Ascending aorta (tissue), 2 donors: ENCODE measurements at regions not wholly inside any gene's neighbourhood (a gene's known extent, or its start where the extent isn't known, plus 50 kb on each side); places are given as distances from the start of the nearest gene placed in this dataset.

Experiments
- DNase-seq, 2 donors: peaks; one replicate each; pipeline ENCODE4 v3.0.0-alpha.2; 2019; ENCODE audit warnings: low spot score in 2 of 2
- H3K27ac ChIP-seq, 2 donors: fragments of 200-600 bp; sonication (generic); one replicate each; pipeline ENCODE4 v1.5.1; 2016 to 2017; ENCODE audit warnings: mild to moderate bottlenecking in 1 of 2
- H3K27me3 ChIP-seq: fragments of 200-600 bp; sonication (generic); one replicate; pipeline ENCODE4 v1.5.1; 2017
- H3K36me3 ChIP-seq, 2 donors: fragments of 200-600 bp; sonication (generic); one replicate each; pipeline ENCODE4 v1.5.1; 2016
- H3K4me1 ChIP-seq, 2 donors: fragments of 200-600 bp; sonication (generic); one replicate each; pipeline ENCODE4 v1.5.1; 2016 to 2017; ENCODE audit warnings: mild to moderate bottlenecking in 1 of 2
- H3K4me3 ChIP-seq, 2 donors: fragments of 200-600 bp; sonication (generic); one replicate each; pipeline ENCODE4 v1.5.1; 2016 to 2017; ENCODE audit warnings: mild to moderate bottlenecking in 1 of 2
- H3K9me3 ChIP-seq, 2 donors: fragments of 200-600 bp; sonication (generic); one replicate each; pipeline ENCODE4 v1.5.1; 2016
- intact Hi-C: fragments of 100-400 bp; cut with DNase I; formaldehyde crosslinking; loops from one replicate; pipeline ENCODE4 v1.15.1; 2023
- TF ChIP-seq, protein P1 (sequence below), 3 experiments: fragments of 200-600 bp in 2 of 3; fragments of 450-650 bp in 1 of 3; sonication (generic) in 2 of 3; IDR thresholded peaks; one replicate each; pipeline ENCODE4 v1.5.1; 2016 to 2019; ENCODE audit warnings: antibody characterized with exemption in 3 of 3, mild to moderate bottlenecking in 1 of 3, moderate library complexity in 1 of 3

DNA sequence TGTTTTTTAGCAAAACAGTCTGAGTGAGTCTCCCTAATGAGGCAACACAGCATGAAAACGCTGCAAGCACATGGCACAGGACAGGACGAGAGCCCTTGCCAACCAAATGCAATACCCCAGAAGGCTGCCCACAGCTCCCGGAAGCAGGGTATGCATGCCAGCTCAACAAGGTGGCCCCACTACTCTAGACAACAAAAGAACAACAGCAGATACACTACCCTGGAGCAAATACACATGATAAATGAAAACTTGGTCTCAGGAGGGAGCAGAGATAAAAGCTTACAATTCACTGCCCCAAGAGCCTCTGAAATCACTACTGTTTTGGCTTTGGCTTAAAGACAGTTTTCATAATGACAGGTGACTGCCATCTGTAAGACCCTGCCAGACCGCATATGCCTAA, 785.4 kb upstream of the API5 start:
- no peak overlapping the region for H3K4me3 ChIP-seq
- TF ChIP-seq, protein P1, sequence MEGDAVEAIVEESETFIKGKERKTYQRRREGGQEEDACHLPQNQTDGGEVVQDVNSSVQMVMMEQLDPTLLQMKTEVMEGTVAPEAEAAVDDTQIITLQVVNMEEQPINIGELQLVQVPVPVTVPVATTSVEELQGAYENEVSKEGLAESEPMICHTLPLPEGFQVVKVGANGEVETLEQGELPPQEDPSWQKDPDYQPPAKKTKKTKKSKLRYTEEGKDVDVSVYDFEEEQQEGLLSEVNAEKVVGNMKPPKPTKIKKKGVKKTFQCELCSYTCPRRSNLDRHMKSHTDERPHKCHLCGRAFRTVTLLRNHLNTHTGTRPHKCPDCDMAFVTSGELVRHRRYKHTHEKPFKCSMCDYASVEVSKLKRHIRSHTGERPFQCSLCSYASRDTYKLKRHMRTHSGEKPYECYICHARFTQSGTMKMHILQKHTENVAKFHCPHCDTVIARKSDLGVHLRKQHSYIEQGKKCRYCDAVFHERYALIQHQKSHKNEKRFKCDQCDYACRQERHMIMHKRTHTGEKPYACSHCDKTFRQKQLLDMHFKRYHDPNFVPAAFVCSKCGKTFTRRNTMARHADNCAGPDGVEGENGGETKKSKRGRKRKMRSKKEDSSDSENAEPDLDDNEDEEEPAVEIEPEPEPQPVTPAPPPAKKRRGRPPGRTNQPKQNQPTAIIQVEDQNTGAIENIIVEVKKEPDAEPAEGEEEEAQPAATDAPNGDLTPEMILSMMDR (IDR thresholded peaks at IDR 0.05) = no peak
- intact Hi-C loops = no loop called here
- no peaks in the 10 kb centered on the region for H3K4me1 ChIP-seq
- no peak overlapping the region for H3K27ac ChIP-seq
- no peaks in the 10 kb centered on the region for H3K27me3 ChIP-seq
- DNase-seq = no peak
- H3K36me3 ChIP-seq = no peaks in the 10 kb centered on the region
- H3K9me3 ChIP-seq = no peaks in the 10 kb centered on the region

DNA sequence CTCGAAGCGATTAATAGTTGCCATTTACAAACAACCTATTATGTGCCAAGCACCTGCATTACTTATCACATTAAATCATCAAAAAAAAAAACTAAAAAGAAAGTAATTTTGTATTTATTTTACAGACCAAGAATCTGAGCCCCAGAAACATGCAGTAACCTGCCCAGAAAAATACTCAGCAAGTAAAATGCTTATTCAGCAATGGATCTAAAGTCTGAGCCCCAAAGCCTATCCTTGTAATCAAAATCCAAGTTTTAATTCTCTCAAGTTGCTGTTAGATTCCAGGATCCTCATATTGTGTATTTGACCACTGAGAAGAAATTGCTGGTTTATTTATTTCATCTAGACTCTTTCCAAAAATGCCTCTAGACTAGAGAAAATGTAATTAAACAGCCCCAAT, 783.3 kb upstream of the API5 start:
- TF ChIP-seq, protein P1 (IDR thresholded peaks at IDR 0.05) = no peak
- no peaks in the 10 kb centered on the region for H3K27me3 ChIP-seq
- H3K27ac ChIP-seq = no peak overlapping the region

DNA sequence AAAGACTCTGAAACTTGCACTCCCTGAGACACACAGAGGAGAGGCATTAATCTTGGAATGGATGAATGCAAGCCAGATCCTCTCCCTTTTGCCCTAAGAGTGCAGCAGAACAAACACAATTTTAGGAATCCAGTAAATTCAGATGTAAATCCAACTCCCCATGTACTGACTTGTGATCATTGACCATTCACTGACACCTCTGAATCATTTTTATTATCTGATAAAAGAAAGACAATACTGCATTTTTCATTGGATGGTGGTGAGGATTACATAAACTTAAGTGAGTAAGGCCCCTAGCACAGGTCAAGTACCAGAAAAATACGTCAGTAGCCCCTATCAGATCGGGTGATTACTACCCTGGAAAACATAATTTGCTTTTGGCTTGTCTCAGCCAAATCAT, 782.9 kb upstream of the API5 start:
- TF ChIP-seq, protein P1 (IDR thresholded peaks at IDR 0.05) = no peak

More for the DNA sequence above, 783.3 kb upstream of the API5 start:
- Histone ChIP-seq H3K9me3 (no peaks in the 10 kb centered on the region), H3K36me3 (no peaks in the 10 kb centered on the region), H3K4me1 (no peaks in the 10 kb centered on the region), H3K4me3 (no peak overlapping the region)
- DNase-seq = no peak
- intact Hi-C loops = no loop called here

GRCh38 chr11:42536611-42537360, 775.0 kb upstream of the API5 start:
- intact Hi-C loops = no loop called here
- H3K4me3 ChIP-seq = no peak overlapping the region
- DNase-seq = no peak
- no peaks in the 10 kb centered on the region for H3K36me3 ChIP-seq
- H3K9me3 ChIP-seq = no peaks in the 10 kb centered on the region
- no peaks in the 10 kb centered on the region for H3K27me3 ChIP-seq
- H3K27ac ChIP-seq = no peak overlapping the region
- TF ChIP-seq, protein P1 (IDR thresholded peaks at IDR 0.05) = no peak
- H3K4me1 ChIP-seq = no peaks in the 10 kb centered on the region

More for the DNA sequence above, 782.9 kb upstream of the API5 start:
- Histone ChIP-seq H3K36me3 (no peaks in the 10 kb centered on the region), H3K27me3 (no peaks in the 10 kb centered on the region), H3K9me3 (no peaks in the 10 kb centered on the region), H3K27ac (no peak overlapping the region), H3K4me3 (no peak overlapping the region), H3K4me1 (no peaks in the 10 kb centered on the region)
- intact Hi-C loops = no loop called here
- DNase-seq = no peak

- no peaks in the 10 kb centered on the region for H3K27me3 ChIP-seq
- H3K27ac ChIP-seq = no peak overlapping the region
- TF ChIP-seq, protein P1 (IDR thresholded peaks at IDR 0.05) = no peak
- H3K36me3 ChIP-seq = no peaks in the 10 kb centered on the region
- intact Hi-C loops = no loop called here
- no peaks in the 10 kb centered on the region for H3K4me1 ChIP-seq
- no peak for DNase-seq
- H3K4me3 ChIP-seq = no peak overlapping the region
- H3K9me3 ChIP-seq = no peaks in the 10 kb centered on the region
Observed at GRCh38 chr11:42542336-42542735, 769.5 kb upstream of the API5 start.
